Fibroblast of skin of right biceps (primary cell): ENCODE measurements at regions not wholly inside any gene's neighbourhood (a gene's known extent, or its start where the extent isn't known, plus 50 kb on each side); places are given as distances from the start of the nearest gene placed in this dataset.

ENCODE experiments used
- DNase-seq: peaks from one replicate; pipeline ENCODE4 v3.0.0-alpha.2; 2013

DNA sequence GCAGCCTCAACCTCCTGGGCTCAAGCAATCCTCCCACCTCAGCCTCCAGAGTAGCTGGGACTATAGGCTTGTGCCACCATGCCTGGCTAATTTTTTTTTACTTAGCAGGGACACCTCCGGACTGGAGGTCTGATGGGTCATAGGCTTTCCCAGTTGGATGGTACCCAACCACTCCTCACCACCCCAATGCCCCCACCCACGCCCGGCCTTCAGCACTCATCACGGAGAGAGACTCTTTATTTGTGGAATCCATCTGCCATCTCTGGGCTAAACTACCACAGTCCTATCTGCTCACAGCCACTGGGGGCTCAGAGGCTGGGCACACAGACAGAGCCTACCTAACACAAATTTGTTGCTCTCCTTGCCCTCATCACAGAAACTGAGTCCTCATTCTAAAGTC is 58.3 kb upstream of the STXBP1 start:
- DNase-seq = no peak

DNA sequence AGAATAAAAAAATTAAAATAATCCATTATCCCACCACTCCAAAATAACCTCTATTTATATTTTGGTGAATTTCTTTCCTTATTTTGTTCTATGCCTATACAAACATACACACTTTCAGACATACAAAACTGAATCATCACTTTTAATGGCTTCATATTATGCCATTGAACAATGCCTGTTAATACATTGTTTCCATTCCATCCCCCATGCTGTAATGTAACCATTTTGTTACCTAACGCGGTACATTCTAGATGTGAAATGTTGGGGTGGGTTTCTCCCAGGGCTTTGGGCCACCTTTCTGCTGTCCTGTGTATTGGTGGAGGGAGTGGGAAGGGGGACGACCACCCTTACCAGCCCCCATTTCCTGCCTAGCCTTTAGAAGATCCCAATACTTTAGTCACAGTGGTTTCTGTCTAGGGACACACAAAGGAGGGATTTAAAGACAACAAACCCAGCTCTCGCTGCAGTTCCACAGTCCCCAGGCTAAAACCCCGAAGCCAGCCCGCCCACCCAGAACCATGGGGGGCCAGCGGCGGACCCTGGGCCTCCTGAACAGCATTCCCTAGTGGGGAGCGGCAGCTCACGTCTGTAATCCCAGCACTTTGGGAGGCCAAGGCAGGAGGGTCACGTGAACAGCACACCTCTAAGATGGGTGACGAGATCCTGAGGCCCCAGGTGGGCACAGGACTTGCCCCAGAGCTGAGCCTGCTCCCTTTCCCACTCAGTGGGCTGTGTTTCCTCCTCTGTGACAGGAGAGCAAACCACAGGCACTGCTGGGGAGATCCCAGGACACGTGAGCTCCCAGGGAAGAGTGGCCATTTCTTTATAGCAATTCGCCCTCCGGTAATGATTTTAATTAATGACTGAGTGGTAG is 56.9 kb upstream of the STXBP1 start:
- DNase-seq = no peak

DNA sequence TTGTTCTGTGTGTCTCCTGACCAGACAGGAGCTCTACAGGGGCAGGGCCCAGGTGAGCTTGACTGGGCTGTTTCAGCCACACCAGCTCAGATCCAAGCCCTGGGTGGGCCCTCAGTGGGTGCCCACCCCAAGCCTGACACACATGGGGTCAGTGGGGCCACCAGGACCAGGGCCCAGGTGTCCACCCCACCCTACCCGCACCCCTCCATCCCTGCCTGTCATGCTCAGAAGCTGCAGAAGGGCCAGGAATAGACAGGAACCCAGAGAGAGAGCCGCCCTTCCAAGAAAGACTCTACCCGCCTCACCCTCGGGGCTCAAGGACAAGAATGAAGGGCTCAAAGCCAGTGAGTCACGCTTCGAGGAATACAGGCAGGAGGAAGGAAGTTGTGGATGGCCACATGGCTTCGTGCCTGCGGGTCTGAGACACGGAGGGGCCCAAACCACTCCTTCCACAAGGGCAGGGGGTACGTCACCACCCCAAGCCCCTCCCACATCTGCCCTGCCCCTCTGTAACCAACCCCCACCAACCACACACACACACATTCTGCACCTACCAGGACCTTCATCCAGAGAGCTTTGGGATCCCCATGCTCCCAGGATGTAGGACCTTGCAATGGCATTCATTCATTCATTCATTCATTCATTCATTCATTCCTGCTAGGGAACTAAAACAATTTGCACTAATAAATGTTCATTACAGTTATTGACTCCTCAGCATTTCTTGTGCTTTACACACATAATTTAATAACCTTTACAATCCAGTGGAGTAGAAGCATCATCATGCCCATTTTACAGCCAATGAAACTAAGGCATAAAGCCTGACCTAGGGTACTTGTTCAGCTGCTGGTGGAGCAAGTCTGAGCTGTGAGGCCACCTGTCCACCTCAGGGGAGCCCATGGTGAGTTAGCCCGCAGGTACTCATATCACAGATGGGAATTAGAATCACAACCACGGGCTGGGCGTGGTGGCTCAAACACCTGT is 55.9 kb upstream of the STXBP1 start:
- peak; percentile 98 for DNase-seq

DNA sequence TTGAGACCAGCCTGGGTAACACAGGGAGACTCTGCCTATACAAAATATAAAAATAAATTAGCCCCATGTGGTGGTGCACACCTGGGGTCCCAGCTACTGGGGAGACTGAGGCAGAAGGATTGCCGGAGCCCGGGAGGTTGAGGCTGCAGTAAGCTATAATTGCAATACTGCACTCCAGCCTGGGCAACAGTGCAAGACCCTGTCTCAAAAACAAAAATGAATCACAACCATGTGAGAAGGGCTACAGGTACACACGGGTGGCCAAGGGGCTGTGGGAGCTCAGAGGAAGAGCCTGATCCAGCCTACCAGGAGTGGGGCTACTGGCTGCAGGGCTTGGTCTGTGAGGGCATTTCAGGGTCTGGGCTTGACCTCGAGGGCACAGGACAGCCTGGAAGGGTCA is 55.2 kb upstream of the STXBP1 start:
- no peak for DNase-seq

DNA sequence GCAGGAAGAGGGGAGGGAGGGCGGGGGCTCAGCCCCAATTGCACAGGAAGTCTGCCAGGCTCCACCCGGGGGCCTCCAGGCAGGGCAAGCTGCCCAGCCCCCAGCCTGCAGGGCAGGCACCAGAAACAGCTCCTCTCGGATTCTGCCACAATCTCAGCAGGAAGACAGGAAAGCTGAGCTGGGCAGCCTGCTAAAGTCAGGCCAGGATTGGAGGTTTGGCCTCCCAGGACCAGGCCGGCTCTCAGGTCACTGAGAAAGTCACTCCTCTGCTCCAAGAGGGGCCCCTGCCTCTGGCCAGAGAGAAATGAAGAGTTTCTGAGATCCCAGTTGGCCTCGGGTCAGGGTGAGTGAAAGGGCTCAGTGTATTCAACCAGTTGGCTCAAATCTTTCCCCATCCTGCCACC is 54.6 kb upstream of the STXBP1 start:
- peak; percentile 63 for DNase-seq

DNA sequence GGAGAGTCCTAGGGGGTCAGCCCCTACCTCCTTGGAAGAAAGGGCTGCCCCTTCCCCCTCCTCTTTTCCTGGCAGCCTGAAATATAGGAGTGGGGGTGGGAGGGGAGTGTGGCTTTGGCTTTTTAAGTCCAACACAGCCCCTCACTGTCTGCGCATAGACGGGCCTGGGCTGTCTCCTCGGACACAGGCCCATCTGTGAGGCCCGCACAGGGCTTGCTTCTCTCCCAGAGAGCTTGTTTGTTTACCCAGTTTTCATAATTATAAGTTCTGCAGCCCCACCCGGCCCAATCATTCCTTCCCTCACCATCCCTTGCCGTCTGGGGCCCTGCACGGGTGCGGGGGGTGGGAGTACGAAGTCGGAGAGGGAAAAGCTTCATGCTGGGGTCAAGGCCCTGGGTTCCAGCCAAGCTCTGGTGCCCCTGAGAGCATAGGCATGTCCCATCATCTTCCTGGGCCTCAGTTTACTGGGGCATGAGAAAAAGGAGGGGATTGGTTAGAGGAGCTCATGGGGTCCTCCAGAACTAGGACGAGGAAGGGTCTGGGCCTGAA is 54.0 kb upstream of the STXBP1 start:
- DNase-seq = no peak

DNA sequence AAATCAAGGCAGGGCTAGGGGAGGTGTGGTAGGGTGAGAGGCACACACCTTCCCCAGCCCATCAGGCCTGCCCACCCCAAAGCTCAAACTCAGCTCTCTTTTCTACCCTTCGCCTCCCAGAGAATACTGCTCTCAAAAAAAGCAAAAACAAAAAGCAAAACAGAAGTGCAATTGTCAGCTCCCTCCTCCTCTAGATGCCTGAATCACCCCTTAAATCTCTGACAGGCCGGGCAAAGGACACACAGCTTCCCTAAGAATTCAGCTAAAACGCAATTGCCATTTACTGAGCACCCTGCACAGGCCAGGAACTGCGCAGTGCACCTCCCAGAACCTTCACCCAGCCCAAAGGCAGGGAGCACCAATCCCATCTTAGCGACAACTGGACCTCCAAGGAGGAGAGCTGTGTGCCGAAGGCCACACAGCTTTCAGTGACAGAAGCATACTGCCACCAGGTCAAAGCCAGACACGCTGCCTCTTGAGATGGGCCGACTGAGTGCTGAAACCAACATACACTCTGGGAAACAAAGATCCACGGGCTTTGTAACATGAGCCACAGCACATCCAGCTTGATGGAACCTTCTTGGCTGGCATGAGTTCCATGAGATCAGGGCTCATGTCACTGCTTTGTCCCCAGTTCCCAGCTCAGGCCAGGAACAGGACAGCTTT is 53.4 kb upstream of the STXBP1 start:
- no peak for DNase-seq

DNA sequence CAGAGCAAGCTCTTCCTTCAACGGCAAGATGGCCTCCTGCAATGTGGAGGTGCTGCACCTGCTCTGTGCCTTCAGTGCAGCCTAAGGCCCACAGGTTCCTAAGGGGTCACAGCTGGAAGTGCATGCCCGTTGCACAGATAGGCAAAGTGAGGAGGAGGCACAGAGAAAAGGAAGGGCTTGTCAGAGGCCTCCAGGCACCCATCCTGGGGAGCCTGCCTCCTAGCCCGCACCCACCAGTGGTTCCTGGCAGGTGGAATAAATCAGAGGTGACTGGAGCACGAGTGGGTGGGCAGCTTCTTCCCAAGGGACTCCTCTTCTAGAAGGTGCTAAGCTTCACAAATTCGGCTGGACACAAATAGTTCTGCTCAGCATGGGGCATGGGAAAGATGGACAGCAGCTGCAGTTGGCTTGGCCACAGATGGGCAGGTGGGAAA is 52.8 kb upstream of the STXBP1 start:
- DNase-seq = no peak

DNA sequence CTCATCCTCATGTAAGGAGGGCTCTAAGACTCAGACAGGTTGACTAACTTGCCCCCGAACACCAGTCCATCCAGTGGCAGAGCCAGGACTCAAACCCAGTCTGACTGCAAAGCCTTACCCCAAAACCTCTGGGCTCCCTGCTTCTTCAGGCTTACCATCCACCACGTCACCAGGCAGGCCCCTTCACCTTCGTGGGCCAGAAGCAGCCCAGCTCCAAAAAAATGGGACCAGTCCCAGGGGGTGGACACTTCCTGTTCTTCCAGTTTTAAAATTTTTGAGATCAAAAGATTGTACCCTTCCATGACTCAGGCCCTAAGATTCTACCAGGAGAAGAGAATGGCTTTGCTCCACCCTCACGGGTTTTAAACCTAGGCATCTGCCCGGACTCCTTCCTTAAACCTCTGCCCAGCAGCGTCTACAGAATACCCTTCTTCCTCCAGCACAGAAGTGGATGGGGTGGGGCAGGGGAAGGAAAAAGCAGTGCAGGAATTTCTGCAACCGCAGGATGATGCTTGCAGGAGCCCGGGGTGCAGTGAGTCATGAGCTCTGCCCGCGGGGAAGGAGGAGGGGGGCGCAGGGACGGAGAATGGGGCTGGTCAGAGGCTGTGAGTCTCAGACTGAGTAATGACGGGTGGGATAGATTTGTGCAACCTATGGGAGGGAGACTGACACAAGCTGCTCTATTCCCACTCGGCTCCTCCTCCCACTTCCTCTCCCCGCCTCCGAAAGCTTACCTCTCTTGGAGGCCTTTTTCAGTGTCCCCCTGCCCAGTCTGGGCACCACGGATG is 50.4 kb upstream of the STXBP1 start:
- DNase-seq = peak; percentile 99
